ENCODE measurements at regions not wholly inside any gene's neighbourhood (a gene's known extent, or its start where the extent isn't known, plus 50 kb on each side); places are given as distances from the start of the nearest gene placed in this dataset.

GRCh38 chr14:87082917-87083316 is 910.1 kb downstream of the GALC start:
- TF ChIP-seq, protein P1, sequence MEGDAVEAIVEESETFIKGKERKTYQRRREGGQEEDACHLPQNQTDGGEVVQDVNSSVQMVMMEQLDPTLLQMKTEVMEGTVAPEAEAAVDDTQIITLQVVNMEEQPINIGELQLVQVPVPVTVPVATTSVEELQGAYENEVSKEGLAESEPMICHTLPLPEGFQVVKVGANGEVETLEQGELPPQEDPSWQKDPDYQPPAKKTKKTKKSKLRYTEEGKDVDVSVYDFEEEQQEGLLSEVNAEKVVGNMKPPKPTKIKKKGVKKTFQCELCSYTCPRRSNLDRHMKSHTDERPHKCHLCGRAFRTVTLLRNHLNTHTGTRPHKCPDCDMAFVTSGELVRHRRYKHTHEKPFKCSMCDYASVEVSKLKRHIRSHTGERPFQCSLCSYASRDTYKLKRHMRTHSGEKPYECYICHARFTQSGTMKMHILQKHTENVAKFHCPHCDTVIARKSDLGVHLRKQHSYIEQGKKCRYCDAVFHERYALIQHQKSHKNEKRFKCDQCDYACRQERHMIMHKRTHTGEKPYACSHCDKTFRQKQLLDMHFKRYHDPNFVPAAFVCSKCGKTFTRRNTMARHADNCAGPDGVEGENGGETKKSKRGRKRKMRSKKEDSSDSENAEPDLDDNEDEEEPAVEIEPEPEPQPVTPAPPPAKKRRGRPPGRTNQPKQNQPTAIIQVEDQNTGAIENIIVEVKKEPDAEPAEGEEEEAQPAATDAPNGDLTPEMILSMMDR (IDR thresholded peaks at IDR 0.05; ENCODE audit: low read depth, low read length): no peak
- no peak for TF ChIP-seq MYC (IDR thresholded peaks at IDR 0.05; ENCODE audit: low read depth, low read length)

Measured in NB4 (cell line).